Fibroblast of skin of left quadriceps (primary cell): ENCODE measurements at regions not wholly inside any gene's neighbourhood (a gene's known extent, or its start where the extent isn't known, plus 50 kb on each side); places are given as distances from the start of the nearest gene placed in this dataset.

Experiments
- DNase-seq, 2 experiments: peaks; one replicate each; pipeline ENCODE4 v3.0.0-alpha.2; 2013; ENCODE audit warnings: low read depth in 2 of 2

GRCh38 chr9:134585746-134586706 is 55.6 kb upstream of the COL5A1 start:
- no peak for DNase-seq

- no peak for DNase-seq
Measured at GRCh38 chr9:134589748-134590147, 51.9 kb upstream of the COL5A1 start.

DNA sequence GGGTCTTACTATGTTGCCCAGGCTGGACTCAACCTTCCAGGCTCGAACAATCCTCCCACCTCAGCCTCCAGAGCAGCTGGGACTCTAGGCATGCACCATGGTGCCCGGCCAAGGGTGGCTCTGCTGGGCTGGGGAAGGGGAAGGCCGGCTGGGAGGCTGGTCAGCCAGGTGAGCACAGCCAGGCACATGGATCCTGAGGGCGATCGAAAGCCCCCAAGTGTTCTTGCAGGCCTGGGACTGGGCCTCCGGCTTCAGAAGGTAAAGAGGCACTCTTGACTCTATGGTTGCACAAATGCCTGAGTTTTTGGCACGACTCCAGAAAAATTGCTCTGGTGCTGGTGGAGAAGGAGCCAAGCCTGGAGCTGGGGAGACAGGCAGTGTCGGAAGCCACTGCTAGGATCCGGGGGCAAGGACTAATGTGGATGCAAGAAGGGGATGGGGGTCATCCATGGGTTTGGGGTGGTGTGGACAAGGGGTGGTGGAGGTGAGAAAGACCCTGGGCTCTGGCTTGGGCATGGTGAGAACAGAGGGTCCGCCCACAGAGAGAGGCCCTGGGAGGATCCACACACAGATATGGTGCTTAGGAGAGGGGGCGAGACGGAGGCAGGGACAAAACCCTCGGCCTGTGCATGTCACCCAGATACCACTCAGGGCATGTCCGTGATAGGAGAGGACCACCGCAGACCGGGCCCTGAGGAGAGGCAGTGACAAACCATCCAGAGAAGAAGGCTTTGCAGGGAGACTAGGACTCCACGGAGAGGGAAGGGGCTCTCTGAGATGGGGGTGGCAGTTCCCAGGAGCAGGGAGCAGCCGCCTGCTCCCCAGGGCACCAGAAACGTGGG is 51.1 kb upstream of the COL5A1 start:
- DNase-seq, result no peak

DNA sequence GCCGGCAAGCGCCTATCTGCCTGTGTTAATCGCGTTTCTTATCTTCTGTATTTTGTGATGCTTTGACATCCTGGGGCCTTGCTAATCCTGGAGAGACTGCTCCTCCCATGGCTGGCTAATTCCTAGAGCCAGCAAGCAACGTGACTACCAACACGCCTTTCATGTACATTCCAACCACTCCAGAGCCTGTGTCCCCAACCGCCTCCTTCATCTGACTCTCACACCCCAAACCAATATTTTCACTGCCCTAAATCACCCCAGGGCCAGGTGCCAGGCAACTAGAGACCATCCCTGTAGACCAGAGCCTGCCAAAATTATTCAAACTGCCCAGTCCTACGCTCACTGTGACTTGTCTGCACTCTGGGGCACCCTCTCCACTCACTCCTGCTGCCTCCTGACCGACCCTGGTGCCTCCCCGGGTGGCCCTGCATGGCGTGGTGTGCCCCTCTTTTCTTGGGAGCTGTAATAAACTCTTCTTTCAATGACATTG is 50.5 kb upstream of the COL5A1 start:
- no peak for DNase-seq

- peak; percentile 71 to 78 for DNase-seq
Measured at GRCh38 chr9:134591573-134591981, 50.0 kb upstream of the COL5A1 start.
